ENCODE measurements at regions not wholly inside any gene's neighbourhood (a gene's known extent, or its start where the extent isn't known, plus 50 kb on each side); places are given as distances from the start of the nearest gene placed in this dataset.

DNA sequence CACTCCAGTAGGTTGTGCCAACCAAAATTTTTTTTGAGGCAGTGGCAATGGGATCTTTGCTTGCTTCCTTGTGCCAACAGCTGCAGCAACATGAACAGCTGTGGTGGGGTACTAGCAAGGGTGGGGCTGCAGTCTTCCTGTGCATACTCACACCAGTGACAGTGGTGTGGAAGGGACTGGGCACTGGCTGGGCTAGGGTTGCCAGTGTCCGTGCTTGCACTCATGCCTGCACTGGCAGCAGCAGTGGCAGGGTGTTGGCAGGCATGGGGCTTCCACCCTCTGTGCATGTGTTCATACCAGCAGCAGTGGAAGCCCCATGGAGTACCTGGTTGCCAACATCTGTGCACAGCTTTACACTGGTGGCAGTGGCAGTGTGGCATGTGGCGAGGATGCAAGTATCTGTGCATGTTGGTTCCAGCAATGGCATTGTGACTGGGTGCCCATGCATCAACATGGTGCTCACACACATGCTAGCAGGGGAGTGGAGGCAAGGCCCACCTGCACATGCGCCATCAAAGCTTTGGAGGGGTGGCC is 1312.6 kb downstream of the PCDH18 start:
- DNase-seq, result no peak

DNA sequence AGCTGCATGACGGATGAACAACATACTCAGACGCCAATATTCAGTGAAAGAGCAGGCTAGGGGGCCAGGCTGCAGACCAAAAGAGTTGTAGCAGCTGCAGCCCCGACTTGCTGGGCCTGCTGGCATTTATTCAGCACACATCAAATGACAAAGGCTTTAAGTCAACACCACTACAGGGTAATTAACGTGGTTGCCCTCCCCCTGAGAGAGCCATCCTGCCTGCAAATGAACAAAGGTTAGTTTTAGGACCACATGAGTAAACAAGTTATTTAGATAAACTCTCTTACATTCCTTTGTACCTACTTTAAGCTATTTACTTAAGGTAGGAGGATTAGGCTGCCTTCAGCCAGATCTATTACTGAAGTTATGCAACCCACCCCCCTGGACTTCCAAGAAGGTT is 1329.1 kb downstream of the PCDH18 start:
- DNase-seq, result no peak

DNA sequence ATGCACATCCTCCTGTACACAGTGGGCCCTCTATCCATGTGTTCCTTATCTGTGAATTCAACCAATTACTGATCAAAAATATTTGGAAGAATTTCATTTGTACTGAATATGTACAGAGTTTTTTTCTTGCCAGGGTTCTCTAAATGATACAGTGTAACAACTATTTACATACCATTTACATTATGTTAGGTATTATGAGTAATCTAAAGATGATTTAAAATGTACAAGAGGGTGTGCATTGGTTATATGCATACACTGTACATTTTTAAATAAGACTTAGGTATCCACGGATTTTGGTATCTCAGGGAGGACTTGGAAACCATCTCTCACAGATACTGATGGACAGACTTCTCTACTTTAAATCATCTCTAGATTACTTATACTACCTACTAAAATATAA is 1333.9 kb downstream of the PCDH18 start:
- no peak for DNase-seq

DNA sequence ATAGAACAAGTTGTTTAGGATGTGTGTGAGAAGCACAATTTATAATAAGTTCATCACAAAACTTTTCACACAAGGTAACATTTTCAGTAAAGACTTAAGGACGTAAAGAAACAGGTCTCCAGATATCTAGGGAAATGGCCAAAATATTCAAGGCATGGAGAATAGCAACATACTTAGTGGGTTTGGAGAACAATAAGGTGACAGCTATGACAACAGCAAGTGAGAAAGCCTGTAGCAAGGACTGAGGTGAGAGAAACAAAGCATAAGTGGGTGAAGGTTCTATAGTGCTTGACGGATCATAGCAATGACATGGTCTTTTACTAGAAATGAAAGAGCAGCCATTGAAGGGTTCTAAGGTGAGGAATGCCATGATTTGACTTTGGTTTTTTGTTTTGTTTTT is 1337.3 kb downstream of the PCDH18 start:
- no peak for DNase-seq

DNA sequence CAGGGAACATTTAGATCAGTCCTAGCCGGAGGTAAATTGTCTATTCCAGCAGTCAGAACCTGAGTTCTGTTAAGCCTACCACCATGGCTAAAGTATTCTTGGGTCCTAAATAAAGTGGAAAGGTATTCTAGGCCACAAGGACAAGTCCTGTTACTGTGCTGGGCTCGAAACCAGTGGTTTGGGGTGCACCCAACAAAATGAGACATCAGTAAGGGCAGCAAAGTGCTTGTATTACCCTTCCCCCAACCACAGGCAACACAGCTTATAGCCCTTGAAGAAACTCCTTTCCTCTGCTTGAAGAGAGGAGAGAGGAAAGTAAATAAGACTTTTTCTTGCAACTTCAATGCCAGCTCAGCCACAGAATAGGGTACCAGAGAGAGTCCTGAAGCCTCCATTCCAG is 1345.6 kb downstream of the PCDH18 start:
- DNase-seq, result no peak

DNA sequence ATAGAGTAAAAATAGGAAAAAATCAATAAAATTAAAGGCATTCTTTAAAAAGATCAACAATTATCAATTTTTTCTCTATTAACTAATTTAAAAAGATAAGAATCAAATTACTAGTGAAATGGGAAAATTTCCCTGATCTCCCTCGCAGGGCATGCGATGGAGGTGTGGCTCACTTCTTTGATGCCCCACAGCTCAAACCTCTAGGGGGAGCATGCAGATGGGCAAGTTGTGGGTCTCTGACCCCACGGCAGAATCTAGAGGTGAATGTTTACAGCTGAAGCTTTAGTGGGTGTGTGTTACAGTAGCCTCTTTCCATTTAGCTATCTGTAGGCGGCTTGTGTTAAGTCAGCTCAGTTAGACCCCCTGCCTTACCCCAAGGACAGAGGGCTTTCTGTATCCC is 1348.8 kb downstream of the PCDH18 start:
- DNase-seq, result no peak

DNA sequence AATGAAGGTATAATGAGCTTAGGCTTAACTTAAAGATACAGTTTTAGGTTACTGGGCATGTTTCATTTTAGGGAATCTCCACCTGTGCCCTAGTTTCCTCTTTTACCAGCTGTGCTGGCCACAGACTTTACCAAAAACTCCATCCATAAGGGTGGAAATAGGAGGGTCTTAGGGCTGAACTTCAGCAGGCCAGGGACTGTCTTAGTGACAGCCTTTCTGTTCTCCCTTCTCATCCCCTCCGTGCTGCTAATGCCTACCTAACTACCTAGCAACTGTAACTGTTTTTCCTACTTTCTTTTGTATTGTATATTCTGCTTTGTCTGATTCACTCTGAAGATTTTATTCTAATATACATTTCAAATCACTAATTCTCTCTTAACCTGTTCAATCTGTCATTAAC is 1375.3 kb downstream of the PCDH18 start:
- no peak for DNase-seq

DNA sequence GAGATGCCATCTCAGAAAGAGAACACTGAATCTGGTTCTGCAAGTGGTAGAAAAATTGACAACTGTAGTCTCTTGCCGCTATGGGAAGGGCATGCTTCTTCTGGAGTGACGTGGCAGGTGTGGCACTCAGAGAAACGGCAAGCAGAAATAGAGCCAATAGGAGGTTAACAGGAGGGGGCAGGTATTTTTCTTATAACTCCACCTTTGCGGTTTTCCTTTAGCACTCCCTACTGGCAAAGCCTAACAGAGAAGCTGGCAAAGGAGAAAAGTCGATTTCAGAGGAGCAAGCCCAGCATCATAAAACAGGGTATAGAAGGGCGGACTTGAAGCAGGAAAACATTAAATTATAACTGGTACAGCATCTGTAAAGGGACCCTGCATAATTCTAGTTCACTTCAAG is 1382.2 kb downstream of the PCDH18 start:
- DNase-seq, result no peak

DNA sequence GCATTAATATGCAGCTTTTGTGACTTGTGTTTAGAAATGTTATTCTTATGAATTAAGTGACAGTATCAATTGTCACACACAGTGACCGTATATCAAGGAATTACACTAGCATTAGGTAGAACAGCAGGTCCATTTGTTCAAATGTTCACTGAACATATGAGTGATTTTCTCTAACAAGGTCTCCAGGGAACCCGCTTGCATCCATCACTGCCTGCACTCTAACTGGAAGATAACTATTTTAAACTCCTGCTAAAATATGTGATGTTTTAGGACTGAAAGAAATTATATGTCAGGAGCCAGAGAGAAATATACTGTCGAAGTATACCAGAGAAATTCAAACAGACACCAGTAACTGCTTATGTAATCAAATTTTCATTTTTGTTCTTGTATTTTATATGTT is 1395.7 kb downstream of the PCDH18 start:
- DNase-seq, result no peak

DNA sequence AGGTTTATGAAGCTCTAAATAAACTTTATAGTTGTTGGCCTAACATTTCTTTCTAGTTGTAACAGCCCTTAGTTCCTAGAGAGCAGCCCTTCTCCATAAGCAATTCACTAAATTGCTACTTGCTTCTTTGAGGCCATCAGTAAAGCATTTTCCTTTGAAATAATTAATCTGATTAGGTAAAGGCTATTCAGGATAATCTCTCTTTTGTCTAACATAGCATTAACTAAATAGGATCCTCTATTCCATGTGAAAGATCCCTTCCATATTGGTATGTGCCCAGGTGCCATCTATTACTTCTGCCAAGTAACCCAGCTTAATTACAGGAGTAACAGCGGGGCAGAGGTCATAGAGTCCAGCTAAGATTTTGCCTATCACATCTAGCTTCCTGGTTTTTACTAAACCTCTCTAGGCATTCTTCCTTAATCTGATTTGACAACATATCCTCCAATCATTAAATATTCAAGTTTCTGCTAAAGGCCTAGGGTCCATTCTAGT is 1408.0 kb downstream of the PCDH18 start:
- no peak for DNase-seq

DNA sequence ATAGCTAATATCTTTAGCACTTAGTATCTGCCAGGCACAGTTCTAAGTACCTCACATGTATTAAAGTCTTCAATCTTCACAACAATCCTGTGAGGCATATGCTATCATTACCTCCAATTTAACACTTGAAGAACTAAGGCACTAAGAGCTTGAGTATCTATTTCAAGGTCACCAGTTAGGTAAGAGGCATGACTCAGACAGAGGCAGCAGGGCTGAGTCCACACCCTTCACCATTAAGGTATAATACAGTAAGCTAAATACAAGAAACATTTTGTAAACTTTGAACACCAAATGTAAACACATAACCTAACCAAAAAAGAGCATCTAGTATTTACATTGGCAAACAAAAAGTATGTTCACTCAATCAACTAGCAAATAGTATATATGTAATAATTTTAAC is 1410.9 kb downstream of the PCDH18 start:
- no peak for DNase-seq

DNA sequence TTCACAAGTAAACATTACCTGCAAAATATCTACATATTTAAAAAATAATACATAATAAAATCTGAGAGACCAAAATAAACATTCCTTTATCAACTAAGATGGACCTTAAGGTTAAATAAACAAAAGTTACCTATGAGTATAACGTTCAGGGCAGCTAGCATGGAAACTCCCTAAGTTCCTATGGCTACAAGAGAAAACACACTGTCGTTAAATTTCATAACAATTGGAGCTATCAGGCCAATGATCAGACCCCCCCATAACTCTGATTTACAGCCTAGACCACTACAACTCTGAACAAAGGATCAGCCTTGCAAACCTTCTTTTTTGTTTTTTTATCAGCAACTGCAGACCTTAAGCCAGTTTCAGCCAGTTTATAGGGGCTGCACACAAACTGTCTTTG is 1418.4 kb downstream of the PCDH18 start:
- no peak for DNase-seq

DNA sequence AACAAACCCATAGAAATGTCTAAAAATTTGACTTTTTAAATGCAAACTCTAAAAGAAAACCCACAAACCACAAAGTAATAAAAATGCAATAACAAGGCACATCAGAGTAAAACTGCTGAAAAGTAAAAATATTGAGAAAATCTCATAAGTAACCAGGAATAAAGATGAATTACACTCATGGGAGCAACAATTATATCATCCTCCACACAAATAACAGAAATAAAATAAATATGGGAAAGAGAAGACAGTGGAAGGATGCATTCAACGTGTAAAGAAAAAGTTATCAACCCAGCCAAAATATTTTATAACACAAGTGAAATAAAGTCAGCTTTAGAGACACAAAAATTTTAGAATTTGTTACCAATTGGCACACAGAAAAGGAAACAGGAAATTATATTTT is 1420.2 kb downstream of the PCDH18 start:
- no peak for DNase-seq

DNA sequence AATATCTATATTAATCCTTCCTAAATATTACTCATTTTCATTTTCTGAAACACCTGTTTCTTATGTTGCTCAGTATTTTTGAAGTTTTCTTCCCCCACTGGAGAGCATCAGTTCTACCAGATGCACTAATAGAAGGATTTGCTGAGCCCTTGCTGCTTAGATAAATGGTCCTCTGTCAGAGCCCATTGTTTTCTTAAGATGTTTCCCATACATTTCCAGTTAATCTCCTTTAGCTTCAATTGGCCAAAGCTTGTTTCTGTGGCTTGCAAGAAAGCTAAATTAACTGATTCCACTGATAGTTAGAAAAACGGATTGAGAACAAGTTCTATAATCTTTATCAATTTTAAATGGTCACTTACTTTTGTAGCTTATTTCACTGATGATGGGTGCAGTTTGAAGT is 1425.5 kb downstream of the PCDH18 start:
- no peak for DNase-seq

DNA sequence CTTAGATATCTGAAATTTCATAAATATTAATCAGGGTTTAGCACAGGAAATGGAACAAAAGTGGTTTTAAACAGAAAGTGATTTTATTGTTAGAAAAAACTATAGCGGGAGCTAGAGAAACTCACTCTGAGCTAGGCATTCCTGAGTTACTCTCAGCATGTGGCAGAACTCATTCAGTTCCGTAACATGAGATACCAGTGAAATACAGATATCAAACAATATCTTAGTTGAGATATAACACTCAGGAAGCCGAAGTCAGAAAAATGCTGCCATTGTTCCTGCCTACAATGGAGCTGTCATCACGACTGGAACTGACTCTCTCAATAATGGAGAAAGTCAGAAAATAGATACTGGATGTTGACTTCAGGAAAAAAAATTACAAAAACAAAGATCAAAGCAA is 1428.7 kb downstream of the PCDH18 start:
- DNase-seq, result no peak

DNA sequence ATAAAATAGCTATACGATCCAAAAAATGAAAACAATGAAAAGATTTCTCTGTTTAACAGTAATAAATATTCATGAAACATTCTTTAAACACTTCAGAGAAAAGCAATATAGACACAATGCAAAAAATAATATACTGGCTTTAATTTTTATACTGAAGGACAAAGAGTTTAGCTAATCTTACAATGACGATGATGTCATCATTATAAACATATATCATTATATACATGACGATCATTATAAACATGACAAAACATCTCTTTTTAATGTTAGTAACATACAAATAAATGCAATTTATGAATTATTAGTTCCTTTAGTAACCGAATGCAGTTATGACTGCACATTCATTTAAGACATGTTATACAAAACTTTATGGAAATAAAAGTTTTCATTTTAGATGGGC is 1434.6 kb downstream of the PCDH18 start:
- DNase-seq, result no peak

DNA sequence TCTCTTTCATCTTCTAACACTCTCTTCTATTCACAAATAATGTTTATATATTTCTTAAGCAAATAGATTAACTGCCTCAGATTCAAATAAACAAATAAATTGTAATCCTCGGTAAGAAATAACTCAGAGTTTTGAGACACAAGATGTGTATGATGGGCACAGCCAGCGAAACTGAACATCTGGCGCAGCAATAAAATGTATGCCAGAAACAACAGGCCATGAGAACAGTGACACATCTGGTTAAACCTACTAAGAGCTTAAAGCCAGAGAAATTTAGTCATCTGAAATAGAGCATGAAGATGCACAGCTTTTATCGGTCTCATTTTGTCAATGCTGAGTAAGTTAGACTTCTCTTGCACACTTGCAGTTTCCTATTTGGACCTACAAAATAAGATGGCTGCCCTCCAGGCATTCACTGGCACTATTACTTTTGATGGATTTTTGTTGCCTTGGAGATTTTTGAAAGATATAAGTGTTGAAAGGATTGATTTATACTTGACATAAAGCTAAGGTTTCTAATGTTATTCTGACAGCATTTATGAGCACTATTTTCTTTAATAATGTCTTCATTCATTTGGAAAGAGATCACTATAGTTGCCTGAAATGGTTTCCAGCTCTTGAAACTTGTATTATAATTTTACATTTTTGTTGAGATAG is 1444.0 kb downstream of the PCDH18 start:
- DNase-seq, result no peak

DNA sequence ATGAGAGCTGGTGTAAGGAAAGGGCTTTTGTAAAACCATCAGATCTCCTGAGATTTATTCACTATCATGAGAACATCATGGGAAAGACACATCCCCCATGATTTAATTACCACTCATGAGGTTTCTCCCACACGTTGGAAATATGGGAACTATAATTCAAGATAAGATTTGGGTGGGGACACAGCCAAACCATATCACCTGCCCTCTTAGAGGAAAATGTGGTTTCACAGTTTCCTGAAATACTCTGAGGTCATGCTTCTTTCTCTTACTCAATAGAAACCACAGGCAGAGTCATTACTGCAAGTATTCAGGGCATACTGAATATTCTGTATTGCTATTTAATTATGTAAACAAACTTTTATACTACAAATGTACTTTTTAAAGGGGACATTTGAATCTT is 1453.3 kb downstream of the PCDH18 start:
- DNase-seq, result no peak

DNA sequence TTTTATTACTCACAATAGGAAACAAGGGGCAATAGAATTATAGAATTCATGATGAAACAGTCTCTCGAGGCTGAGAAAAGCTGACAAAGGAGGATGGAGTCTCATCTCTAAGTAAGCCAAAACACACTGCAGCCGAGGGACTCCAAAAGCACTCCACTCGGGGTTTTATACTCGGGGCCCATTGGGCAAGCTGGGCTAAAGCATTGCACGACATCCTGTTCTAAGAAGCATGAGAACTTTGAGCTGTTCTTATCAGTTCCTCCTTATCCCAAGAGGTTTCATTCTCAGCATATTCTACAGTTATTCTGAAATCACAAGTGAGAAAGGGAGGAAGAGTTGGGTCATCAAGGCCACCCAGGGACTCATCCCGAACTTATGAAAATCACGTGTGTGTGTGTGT is 1475.5 kb downstream of the PCDH18 start:
- no peak for DNase-seq

DNA sequence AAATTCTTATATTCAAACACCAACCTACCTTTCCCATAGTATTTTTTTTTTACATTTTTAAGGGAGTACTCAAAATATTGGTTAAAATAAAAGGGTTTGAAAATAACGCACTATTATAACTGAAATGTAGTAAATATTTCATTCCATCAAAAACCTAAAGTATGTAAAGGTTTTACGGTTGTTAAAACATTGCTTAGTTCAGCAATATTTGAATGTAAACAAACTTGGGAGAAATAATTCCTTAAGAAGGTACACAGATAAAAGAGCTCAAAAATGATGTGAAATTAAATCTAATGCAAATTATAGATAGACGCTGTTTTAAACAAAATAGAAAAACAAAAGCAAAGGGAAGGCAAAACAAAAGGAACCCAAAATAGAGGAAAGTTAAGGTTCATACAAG is 1476.9 kb downstream of the PCDH18 start:
- DNase-seq, result no peak

DNA sequence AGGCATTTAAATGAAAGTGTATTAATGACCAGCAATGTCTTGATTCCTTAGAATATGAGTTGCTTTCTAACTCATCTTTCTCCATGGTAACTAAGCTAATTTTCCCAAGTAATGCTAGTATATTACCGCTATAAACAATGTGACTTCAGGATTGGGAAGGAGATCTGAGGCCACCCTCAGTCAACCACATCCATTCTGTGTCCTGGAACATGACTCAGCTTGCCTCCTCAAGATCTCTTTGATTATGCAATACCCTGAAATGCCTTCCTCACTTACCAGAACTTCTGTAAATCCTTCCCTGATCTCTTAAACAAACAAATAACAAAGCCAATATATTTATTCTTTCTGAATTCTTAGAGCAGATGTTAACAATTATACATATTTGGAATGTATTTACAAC is 1495.5 kb downstream of the PCDH18 start:
- DNase-seq, result no peak

DNA sequence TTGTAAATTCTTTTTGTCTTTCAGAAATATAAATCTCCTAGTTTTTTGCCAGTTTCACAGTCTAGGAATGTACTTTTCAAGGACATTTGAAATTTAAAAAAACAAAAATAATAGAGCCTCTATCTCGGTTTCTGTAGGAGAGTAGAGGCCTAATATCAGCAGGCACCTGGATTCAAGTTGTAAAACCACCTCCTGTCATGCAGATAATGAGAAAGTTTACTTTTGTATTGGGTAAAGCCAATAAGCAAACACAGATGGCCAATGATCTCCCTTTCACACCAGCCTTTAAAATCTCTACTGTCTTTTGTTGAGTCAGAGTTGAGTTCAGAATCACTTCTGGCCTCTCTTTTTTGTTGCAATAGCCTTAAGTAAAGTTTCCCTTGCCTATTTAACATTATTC is 1499.9 kb downstream of the PCDH18 start:
- peak in 1 of 2 experiments; percentile 6 for DNase-seq

DNA sequence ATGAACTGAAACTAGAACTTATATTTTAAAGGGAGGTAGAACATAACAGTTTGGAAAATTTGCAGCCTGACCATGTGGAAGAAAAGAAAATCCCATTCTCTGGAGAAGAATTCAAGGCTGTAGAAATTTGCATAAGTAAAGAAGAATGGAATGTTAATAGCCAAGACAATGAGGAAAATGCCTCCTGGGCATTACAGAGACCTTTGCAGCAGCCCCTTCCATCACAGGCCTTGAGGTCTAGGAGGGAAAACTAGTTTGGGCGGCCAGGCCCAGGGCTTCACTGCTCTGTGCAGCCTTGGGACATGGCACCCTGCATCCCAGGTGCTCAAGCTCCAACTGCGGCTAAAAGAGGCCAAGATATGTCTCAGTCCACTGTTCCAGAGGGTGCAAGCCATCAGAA is 1506.8 kb downstream of the PCDH18 start:
- no peak for DNase-seq

DNA sequence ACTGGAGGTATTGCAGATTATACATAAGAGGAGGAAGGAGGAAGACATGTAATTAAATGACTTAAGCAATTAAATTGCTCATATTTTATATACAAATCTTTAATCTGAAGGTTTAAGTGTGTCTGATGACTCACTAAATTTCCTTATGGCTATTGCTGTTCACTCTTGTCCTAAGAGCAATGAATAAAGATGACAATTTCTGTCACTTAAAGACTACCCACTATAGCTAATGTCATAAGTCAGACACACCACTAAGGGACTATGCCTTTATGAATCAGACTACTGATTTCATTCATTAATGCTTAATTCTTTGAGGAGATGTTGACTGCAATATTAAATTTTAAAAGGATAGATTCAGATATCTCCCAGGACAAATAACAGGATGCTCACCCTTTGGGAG is 1514.7 kb downstream of the PCDH18 start:
- no peak for DNase-seq

DNA sequence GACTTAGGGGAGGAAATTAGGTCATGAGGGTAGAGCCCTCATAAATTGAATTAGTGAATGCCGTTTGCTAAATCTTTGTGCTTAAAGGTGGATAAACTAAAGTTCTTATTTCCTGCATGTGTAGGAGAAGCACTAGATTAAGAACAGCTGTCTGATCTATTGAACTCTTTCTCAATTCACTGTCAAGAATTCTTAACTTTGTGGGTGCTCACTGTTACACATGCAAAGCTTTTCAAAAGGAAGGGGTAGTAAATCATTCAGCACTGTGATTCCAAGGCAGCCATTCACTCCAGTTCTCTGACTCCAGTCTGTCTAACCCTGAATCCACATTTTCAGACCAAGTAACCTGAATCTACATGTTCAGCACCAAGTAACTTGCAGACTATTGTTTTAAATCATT is 1520.1 kb downstream of the PCDH18 start:
- no peak for DNase-seq

Measured in SHP77 (cell line).